ENCODE measurements at regions not wholly inside any gene's neighbourhood (a gene's known extent, or its start where the extent isn't known, plus 50 kb on each side); places are given as distances from the start of the nearest gene placed in this dataset.

- Histone ChIP-seq H3K9me3 (no peaks in the 10 kb centered on the region), H3K27me3 (no peaks in the 10 kb centered on the region), H3K4me3 (no peak overlapping the region), H3K4me1 (no peaks in the 10 kb centered on the region), H3K36me3 (no peaks in the 10 kb centered on the region), H3K27ac (no peak overlapping the region)
- 79 to 97% (median 85%) methylated on average over 2 of the region's 2 CpGs for WGBS, 4 donors
- ATAC-seq (no peak), DNase-seq (no peak)
- TF ChIP-seq POLR2A (IDR thresholded peaks at IDR 0.05) = no peak
- TF ChIP-seq CTCF (IDR thresholded peaks at IDR 0.05) = no peak
- intact Hi-C loops (cut with DNase I) = no loop called here
Measured at GRCh38 chr5:144771802-144772201, 601.1 kb downstream of the KCTD16 start.

GRCh38 chr5:144742361-144742760, 571.7 kb downstream of the KCTD16 start:
- WGBS, 4 donors = 14 to 21% (median 14%) methylated on average over 1 of the region's 1 CpG
- ATAC-seq (no peak), DNase-seq (no peak)
- TF ChIP-seq POLR2A (IDR thresholded peaks at IDR 0.05) (no peak), CTCF (IDR thresholded peaks at IDR 0.05) (no peak)
- H3K36me3 ChIP-seq = no peaks in the 10 kb centered on the region
- no peak overlapping the region for H3K27ac ChIP-seq
- H3K4me1 ChIP-seq = no peaks in the 10 kb centered on the region
- intact Hi-C loops (cut with DNase I) = no loop called here
- no peaks in the 10 kb centered on the region for H3K27me3 ChIP-seq
- H3K9me3 ChIP-seq = peaks cover 0 to 19% (median 3%) of the 10 kb centered on the region in 12 donors
- H3K4me3 ChIP-seq = no peak overlapping the region

GRCh38 chr5:144731786-144732185, 561.1 kb downstream of the KCTD16 start:
- H3K27ac ChIP-seq = no peak overlapping the region
- H3K9me3 ChIP-seq = peaks cover 0 to 40% (median 9%) of the 10 kb centered on the region in 12 donors
- WGBS, 4 donors = 60 to 79% (median 63%) methylated on average over 1 of the region's 1 CpG
- no peak for DNase-seq
- no peak for ATAC-seq
- no peaks in the 10 kb centered on the region for H3K36me3 ChIP-seq
- H3K4me1 ChIP-seq = no peaks in the 10 kb centered on the region
- TF ChIP-seq CTCF (IDR thresholded peaks at IDR 0.05) (no peak), POLR2A (IDR thresholded peaks at IDR 0.05) (no peak)
- no peaks in the 10 kb centered on the region for H3K27me3 ChIP-seq
- intact Hi-C loops (cut with DNase I) = loop anchor here in 1 of 10 donors (2.0 kb wide), 1 partner anchor 31 kb away; no protein-coding TSS in a partner anchor
- H3K4me3 ChIP-seq = no peak overlapping the region

- TF ChIP-seq POLR2A (IDR thresholded peaks at IDR 0.05) = no peak
- no peak for TF ChIP-seq CTCF (IDR thresholded peaks at IDR 0.05)
- intact Hi-C loops (cut with DNase I) = no loop called here
- DNase-seq (no peak), ATAC-seq (no peak)
- H3K4me1 ChIP-seq = no peaks in the 10 kb centered on the region
- H3K9me3 ChIP-seq = peaks cover 0 to 4% (median 0%) of the 10 kb centered on the region in 12 donors
- H3K27ac ChIP-seq = no peak overlapping the region
- H3K4me3 ChIP-seq = no peak overlapping the region
- H3K27me3 ChIP-seq = no peaks in the 10 kb centered on the region
- no peaks in the 10 kb centered on the region for H3K36me3 ChIP-seq
- 52 to 73% (median 66%) methylated on average over 3 of the region's 3 CpGs for WGBS, 4 donors
Measured at GRCh38 chr5:144712090-144712489, 541.4 kb downstream of the KCTD16 start.

Data from heart left ventricle (tissue), 16 donors.